Epithelial cell of proximal tubule (primary cell): ENCODE measurements at regions not wholly inside any gene's neighbourhood (a gene's known extent, or its start where the extent isn't known, plus 50 kb on each side); places are given as distances from the start of the nearest gene placed in this dataset.

Experiments
- DNase-seq: peaks from one replicate; pipeline ENCODE4 v3.0.0-alpha.2; 2011; ENCODE audit warnings: low read depth
- H3K4me3 ChIP-seq: 2 replicates; pipeline ENCODE4 v1.5.1; 2011; ENCODE audit warnings: low read depth, mild to moderate bottlenecking, low read length
- CTCF ChIP-seq: conservative IDR thresholded peaks from 2 replicates; pipeline ENCODE4 v1.5.1; 2012; ENCODE audit warnings: low read depth, mild to moderate bottlenecking, low read length

- no peak overlapping the region for H3K4me3 ChIP-seq
- no peak for DNase-seq
- no peak for TF ChIP-seq CTCF
Observed at GRCh38 chr11:115761348-115761747, 257.1 kb upstream of the CADM1 start.

GRCh38 chr11:115760461-115761320 is 256.5 kb upstream of the CADM1 start:
- H3K4me3 ChIP-seq, result peak overlapping the region; percentile 47
- no peak for TF ChIP-seq CTCF
- no peak for DNase-seq

GRCh38 chr11:115759622-115760460 is 255.6 kb upstream of the CADM1 start:
- H3K4me3 ChIP-seq, result peak overlapping the region; percentile 47
- TF ChIP-seq CTCF, result no peak
- DNase-seq, result no peak

- H3K4me3 ChIP-seq, result no peak overlapping the region
- DNase-seq, result no peak
- no peak for TF ChIP-seq CTCF
Observed at GRCh38 chr11:115758011-115758410, 253.8 kb upstream of the CADM1 start.

- no peak for DNase-seq
- no peak overlapping the region for H3K4me3 ChIP-seq
- TF ChIP-seq CTCF, result no peak
Observed at GRCh38 chr11:115751243-115752015, 247.2 kb upstream of the CADM1 start.

- H3K4me3 ChIP-seq, result no peak overlapping the region
- TF ChIP-seq CTCF, result no peak
- DNase-seq, result no peak
Observed at GRCh38 chr11:115745610-115746512, 241.6 kb upstream of the CADM1 start.
